ENCODE measurements at regions not wholly inside any gene's neighbourhood (a gene's known extent, or its start where the extent isn't known, plus 50 kb on each side); places are given as distances from the start of the nearest gene placed in this dataset.

- no peak for DNase-seq
These were observed 237.8 kb upstream of the PGRMC2 start for GRCh38 chr4:128525387-128525786.

GRCh38 chr4:128524311-128524710, 236.7 kb upstream of the PGRMC2 start:
- DNase-seq = no peak

DNA sequence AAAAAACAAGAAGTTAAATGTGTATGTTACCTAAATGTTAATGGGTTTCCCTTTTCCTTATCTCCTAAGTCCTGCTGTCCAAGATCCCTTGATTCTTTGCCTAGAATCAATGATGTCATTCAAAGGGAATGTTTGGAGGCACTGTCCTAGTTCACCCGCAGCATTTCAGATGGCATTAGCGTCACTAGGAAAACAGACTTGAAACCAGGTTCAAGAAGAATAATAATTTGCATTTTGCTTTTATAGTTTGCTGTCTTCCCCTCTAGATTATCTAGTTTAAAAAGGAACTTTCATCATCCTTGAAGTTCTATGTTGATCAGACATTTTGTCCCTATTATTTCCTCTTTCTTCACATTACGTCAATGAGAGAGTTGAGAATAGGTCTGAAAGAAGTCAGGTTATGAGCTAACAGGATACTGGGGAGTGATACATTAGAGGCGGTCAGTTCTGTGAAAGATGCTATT, 234.1 kb upstream of the PGRMC2 start:
- no peak for DNase-seq

GRCh38 chr4:128521156-128521555, 233.5 kb upstream of the PGRMC2 start:
- DNase-seq = no peak

GRCh38 chr4:128519163-128519830, 231.7 kb upstream of the PGRMC2 start:
- no peak for DNase-seq

DNA sequence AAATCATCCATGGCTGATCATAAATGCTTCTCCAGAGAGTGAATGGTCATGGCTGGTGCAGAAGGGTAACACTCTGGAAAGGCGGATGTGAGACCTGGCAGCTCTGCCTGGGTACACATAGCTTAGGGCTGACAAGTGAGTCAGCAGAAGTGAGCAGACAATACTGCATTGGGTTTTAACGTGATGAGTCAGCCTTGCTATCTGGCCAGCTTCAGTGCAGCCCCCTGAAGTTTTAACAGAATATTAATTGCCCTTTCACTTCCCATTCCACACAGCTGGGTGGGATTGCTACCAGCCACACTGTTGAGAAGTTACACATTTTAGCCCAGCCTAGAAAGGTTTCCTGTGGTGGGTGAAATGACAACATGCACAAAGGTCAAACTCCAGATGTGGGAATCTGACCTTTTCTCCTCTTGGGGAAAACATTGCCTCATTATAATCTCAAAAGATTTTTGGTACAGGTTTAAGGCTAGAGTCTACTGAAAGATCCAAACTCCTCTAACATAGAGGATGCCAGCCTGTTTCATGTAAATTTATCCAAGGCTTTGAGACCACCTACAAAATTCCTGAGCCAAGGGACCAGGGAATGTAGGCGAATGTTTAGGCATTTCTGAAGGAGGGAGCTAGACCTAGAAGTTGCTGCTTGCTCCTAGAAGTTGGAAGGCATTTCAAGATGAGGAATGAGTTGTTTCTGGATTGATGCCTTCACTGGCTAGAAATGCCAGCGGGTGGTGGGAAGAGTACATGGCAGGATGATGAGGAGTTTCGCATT, 230.3 kb upstream of the PGRMC2 start:
- DNase-seq = peak; percentile 1

GRCh38 chr4:128517096-128517738, 229.6 kb upstream of the PGRMC2 start:
- no peak for DNase-seq

DNA sequence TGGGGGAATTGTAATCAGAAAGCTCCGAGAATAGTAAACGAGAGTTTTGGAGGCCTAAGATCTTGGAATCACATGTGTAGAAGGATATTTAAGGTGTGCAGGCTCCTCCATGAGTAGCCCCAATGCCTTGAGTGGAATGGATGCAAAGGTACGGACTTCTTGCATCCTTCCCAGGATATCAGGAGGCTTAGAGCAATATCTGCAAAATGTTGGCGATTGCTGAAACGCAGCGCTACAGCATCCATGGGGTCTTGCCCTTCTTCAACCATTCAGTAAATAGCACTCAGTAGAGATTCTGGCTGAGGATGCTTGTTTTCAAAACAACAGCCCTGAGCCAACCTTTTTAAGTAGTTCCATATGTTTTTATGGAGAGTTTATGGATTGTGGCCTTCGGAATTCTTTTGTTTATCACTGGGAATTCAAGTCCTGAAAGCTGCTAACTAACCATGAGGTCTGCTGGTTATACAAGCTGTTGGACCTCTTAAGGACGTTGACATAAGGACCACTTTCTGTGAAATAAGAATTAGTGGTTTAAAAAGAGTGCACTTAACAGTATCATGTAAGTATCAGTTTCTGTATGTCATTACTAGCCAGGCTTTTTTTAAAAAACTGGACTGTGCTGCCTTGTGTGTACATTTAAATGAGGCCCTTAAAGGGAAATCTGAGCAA, 228.8 kb upstream of the PGRMC2 start:
- no peak for DNase-seq

- DNase-seq = no peak
These were observed 226.3 kb upstream of the PGRMC2 start for GRCh38 chr4:128513664-128514484.

DNA sequence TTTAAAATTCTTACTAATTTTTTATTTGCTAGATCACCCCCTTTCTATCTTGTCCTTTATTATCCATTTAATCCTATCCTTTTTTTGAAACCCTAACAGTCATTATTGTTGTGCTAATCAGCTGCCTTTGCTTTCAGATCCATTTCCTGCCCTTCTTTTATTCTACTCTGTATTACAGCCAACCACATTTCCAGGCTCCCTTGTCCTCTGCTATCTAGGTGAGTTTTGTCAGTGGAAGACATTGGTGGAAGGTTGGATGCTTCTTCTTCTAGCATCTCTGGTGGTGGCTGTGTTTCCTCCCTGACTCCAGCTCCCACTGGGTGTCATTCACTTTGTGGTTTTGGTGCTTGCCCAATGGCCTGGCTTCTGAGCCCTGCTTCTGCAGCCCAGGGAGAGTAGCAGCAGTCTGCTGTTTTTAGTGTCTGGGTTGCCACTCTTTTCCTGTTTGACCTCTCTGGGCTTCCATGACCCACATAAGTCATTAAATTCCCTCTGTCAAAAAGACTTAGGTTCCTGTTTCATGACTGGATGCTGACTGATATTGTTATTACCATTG, 225.2 kb upstream of the PGRMC2 start:
- DNase-seq = no peak

DNA sequence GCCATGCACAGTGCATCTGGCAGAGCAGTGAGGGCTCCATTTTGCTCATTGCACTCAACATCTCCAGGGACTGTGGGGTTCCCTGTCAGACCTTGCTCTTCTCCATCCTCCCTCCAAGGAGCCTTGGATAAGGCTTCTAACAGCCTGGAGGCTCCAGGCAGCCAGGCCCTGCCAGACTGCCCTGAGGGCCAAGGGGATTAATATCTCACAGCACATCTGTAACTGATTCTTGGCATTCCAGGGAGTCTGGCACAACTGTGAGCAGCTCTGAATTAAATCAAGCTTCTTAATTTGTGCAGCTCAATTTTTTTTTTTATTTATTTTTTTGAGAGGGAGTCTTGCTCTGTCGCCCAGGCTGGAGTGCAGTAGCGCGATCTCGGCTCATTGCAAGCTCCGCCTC, 224.5 kb upstream of the PGRMC2 start:
- no peak for DNase-seq

GRCh38 chr4:128510850-128511249, 223.2 kb upstream of the PGRMC2 start:
- DNase-seq = no peak

DNA sequence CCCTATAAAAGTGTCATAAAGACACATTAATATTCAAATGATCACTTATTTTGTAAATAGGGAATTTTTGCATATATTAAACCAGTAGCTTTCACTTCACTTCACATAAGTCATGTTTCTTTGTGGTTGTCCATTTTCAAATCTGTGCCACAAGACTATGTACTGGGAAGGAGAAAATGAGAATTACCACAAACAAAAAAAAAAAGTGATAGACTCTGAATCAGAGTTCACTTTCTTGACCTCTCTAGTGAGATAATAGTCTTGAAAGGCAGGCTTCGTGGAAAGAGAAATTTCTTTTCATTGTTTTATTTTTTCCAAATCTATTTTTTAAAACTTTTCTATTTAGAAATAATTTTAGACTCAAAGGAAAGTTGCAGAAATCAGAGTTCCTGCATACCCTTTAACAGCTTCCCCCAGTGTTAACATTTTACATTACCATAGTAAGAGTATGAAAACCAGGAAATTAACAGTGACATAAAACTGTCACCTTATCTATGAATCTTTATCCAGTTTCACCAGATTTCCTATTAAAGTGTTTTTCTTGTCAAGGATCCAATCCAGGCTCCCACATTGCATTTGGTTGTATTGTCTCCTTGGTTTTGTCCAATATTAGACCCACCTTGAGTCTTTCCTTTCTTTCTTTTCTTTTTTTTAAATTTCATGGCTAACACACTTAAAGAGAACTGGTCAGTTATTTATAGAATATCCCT, 215.4 kb upstream of the PGRMC2 start:
- no peak for DNase-seq

DNA sequence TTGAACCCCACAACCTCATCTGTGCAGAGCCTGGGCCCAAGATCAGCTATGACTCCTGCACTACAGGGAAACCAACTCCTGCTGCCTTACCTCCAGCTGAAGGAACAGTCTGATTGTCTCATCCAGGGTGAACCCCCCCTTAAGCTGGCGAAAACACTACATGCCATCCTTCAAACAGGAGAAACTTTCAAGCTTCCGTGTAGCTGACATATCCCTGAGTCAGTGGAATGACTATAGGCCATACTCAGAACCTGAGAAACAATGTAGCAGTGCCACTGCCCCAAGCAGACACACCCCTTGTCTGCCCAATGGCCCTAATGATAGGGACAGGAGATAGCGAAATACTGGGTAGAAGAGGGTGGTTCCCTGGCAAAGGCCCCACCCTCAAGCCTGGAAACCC, 213.6 kb upstream of the PGRMC2 start:
- no peak for DNase-seq

DNA sequence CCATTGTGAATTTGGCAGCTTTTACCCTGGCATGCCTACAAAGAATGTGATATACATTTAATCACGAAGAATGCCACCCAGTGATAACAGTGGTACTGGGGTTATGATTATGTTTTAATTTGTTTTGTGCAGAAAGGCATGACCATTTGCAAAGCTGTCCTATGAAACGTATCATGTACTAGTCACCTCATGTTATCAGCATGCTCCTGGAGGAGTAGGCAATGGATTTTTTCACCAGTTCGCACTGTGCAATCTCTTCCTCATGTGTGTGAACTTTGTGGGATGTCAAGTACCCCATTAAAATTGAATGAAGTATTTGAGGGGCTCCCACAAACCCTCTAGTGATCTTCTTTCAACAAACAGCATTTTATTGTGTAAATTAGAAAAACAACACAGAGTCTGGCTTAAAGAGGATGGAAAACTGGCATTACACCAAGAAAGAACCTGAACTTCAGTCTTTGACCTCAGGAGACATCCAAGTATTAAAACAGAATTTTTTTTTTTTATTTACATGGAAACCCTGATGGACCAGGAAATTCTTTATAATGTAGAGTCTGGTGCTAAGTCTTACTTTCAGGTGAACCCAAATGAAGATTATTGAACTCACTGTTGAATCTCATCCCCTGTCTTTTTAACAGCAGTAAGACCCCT, 200.6 kb upstream of the PGRMC2 start:
- no peak for DNase-seq

DNA sequence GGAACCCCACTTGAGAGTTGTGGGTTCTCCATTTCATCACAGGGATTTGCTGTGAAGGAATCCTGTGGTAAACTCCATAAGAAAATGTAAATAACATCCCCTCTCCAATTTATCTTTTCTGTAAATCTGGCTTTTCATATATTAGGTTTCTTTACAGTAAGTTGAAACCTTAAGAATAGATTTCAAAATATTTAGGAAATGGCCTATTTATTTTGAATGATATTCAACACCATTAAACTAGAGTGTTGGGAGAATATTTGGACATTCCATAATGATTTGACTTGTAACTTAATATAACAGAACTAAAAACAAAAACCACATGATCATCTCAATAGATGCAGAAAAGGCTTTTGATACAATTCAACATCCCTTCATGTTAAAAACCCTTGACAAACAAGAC, 197.3 kb upstream of the PGRMC2 start:
- DNase-seq = no peak

DNA sequence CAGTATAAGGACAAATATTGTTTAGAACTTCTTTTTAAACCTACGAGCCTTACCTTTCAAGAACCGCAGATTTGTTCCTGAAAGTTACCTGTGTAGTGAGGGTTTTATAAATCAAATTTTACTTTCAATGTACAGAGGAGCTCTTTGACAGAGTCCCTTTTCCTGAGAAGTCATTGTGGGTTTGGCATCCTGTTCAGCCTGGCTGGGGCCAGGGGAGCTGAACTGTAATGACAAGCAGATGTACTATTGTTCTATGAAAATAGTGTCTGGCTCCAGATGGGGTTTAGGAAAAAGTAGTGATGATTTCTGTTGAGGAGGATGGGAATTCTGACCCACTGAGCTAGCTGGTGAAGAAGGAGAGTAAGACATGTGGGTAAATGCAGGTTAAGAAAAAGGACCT, 196.2 kb upstream of the PGRMC2 start:
- DNase-seq = no peak

- no peak for DNase-seq
These were observed 195.4 kb upstream of the PGRMC2 start for GRCh38 chr4:128483041-128483440.

DNA sequence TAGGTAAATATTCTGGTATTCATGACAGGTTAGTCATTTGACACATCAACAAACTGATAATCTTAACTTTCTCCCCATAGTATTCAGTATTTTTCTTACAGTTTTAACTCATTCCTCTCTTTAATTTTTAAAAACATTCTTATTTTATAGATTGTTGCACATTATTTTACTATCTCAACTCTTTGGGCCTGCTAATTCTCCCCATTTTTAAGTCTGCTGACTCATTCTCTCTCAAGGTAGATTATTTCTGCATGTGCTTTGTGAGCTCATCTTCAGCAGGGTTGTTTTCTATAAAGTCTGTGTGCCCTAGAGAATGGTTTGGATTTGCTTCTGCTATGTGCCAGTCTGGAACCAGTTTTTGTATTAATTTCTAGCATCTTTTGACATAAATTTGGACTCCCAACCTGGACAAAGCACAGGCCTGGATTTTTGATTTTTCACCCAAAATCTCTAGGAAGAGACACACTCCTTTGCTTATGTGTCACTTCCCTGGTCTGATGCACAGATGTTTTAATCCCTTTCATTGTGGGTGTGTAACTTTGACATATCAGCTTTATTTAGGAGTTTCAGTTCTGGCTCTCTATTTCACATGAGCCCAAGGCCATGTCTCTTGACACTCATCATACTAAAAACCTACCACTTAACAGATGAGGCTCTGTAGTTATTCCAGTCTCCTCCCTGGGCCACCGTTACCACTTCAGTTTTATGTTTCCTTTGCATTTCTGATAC, 194.3 kb upstream of the PGRMC2 start:
- DNase-seq = no peak

- no peak for DNase-seq
These were observed 193.3 kb upstream of the PGRMC2 start for GRCh38 chr4:128480945-128481344.

All from activated CD4-positive, alpha-beta T cell treated with anti-CD3 and anti-CD28 coated beads, Interleukin-2, Interleukin-6, amounts not matched to agents 100 ng/mL and 50 ng/mL, durations not matched to agents 16 hours and 8 hours (primary cell).